HG03039 (cell line): ENCODE measurements at regions not wholly inside any gene's neighbourhood (a gene's known extent, or its start where the extent isn't known, plus 50 kb on each side); places are given as distances from the start of the nearest gene placed in this dataset.
"Not testable (repeated sequence)": the region's sequence is repeated elsewhere in the genome, so short reads cannot be mapped to it uniquely, and the experiment has no call there.

Experiments
- ATAC-seq: cut with Tn5 transposase; IDR thresholded peaks from one replicate; pipeline ENCODE4 v1.9.1; 2021; ENCODE audit warnings: mild to moderate bottlenecking, moderate library complexity; ENCODE audit not compliant: unreplicated experiment

DNA sequence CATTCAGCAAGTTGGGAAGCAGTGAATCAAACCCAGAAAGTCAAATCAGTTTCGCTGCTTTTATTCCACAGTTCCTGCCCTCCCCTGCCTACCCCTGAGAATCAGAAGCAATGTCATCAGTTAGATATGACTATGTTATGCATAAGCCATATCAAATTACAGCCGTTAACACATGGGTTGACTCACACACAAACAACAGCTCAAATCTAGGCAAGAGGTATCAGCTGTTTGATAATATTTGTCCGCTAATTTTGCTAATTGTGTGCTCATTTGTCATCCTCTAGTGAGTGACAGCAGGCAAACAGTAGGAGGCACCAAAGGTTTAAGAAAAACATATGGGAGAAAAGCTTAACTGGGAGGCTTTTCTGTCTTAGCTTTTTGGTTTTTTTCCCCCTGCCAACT lies 327.4 kb upstream of the CCL2 start:
- ATAC-seq, result no peak

DNA sequence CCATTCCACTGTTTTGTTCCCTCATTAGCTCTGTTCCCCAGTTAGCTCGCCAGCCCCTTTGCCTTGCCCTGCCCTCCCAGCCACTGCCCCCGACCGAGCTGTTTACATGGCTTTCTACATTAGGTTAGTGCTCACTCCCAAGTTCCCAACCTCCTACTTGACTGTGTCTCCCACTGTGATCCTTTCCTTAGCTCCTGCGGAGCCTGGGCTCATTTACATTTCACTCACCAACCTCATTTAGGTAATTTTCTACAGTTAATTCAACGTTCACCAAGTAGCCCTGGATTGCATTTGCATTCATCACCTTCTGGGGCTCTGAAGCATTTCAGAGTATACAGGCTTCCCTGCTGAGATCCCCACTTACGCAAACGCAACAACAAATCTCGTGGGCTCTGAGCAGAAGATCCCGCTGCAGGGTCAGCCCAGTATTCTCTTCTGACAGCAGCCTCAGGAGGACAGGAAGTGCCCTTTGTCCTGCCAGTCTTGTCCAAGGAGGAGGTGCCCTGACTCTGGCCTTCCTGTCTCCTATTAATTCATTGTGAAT lies 325.8 kb upstream of the CCL2 start:
- no peak for ATAC-seq

DNA sequence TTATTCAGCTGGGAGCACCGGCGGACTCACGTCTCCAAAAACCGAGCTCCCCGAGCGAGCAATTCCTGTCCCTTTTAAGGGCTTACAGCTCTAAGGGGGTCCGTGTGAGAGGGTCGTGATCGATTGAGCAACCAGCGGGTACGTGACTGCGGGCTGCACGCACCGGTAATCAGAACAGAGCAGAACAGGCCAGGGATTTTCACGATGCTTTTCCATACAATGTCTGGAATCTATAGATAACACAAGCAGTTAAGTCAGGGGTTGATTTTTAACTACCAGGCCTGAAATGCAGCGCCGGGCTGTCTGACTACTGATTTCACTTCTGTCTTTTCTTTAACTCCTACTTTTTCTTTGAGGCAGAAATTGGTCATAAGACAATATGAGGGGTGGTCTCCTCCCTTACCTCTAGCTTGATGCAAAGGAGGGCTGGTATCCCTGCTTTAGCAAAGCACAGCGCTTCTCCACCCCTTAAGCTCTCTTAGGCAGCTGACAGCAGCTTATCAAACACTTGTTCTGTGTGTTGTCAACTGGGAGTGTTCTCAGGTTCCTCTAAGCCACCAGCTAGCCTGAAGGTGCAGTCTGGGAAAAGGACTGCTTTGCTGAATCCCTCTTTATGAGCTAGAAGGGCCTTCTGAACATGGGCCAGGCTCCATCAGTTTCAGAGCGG lies 323.8 kb upstream of the CCL2 start:
- not testable (repeated sequence) for ATAC-seq

- ATAC-seq, result no peak
These were observed 322.1 kb upstream of the CCL2 start for GRCh38 chr17:33932996-33933395.

DNA sequence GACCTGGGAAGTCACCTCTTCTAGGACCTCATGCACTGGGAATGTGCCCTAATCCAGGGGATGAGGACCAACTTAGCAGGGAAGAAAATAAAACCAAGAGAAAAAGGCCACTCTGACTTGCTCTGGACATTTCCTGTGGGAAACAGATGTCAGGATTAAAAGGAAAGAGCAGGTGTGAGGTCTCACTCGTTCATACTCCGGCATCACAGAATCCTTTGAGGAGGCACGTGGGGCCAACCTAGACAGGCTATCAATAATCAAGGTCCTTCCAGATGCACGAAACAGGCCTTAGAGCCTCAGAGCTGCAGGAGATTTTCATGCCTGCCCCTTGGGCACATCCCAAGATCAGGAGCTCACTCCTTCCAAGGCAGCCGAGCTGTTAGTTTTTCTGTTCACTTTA lies 321.5 kb upstream of the CCL2 start:
- ATAC-seq, result no peak

DNA sequence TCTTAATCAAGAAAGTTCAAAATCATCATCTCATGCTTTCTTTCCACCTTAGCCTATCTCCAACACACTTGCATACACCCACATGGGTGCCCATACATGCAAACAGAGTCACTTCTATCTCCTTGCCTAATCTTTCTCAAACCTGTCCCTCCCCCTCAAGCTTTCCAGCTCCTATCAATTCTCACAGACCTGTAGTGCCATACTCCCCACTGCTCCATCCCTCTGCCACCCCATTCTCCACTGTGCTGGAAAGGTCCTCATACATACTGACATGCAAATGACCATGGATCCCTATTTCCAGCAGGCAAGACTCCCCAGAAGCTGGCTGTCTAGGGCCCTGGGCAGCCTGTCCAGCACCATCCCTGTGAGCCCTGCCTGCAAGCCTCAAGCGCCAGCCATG lies 320.4 kb upstream of the CCL2 start:
- ATAC-seq, result no peak

- no peak for ATAC-seq
These were observed 319.3 kb upstream of the CCL2 start for GRCh38 chr17:33935822-33936221.

DNA sequence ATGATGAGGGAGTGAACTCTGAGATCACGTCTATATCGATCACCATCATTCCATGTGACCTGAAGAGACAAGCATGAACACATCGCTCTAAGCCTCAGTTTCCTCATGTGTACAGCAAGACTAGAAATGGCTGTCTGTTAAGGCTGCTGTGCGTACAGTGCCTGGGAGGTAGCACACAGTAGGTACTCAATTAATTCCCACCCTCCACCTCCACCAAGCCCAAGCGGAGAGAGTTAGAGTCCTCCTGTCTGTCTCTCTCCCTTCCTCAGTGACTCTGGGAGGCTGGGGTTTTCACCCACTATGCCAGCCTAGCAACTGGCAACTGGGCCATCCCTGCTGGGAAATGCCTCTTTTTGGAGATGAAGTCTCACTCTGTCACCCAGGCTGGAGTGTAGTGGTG lies 318.3 kb upstream of the CCL2 start:
- ATAC-seq, result no peak

GRCh38 chr17:33939959-33940358 lies 315.1 kb upstream of the CCL2 start:
- ATAC-seq, result no peak

- no peak for ATAC-seq
These were observed 314.2 kb upstream of the CCL2 start for GRCh38 chr17:33940769-33941370.

- ATAC-seq, result no peak
These were observed 313.3 kb upstream of the CCL2 start for GRCh38 chr17:33941744-33942143.

- no peak for ATAC-seq
These were observed 312.7 kb upstream of the CCL2 start for GRCh38 chr17:33942414-33942813.

- no peak for ATAC-seq
These were observed 310.7 kb upstream of the CCL2 start for GRCh38 chr17:33944412-33944811.

GRCh38 chr17:33944826-33945225 lies 310.3 kb upstream of the CCL2 start:
- no peak for ATAC-seq

- ATAC-seq, result no peak
These were observed 309.2 kb upstream of the CCL2 start for GRCh38 chr17:33945646-33946546.

GRCh38 chr17:33947762-33948161 lies 307.3 kb upstream of the CCL2 start:
- ATAC-seq, result no peak

- ATAC-seq, result no peak
These were observed 306.8 kb upstream of the CCL2 start for GRCh38 chr17:33948309-33948708.

- ATAC-seq, result no peak
These were observed 306.0 kb upstream of the CCL2 start for GRCh38 chr17:33949100-33949499.

GRCh38 chr17:33950061-33950460 lies 305.0 kb upstream of the CCL2 start:
- no peak for ATAC-seq

DNA sequence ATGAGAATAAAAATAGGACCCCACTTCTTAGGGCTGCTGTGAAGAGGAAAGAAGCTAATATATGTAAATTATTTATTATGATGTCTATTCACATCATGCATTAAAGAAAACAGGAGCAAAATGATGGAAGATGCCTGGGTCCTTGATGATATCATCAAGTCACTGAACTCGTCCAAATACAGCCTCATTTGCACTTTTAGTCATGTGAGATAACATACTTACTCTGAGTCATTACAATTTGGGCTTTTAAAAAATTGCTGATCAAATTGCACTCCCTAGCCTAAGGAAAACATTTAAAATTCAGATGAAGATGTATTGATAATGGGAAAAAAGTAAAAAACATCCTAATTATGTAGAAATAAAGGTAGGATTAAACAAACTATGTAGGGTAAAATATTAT lies 302.7 kb upstream of the CCL2 start:
- no peak for ATAC-seq

- ATAC-seq, result no peak
These were observed 300.5 kb upstream of the CCL2 start for GRCh38 chr17:33954597-33954996.

DNA sequence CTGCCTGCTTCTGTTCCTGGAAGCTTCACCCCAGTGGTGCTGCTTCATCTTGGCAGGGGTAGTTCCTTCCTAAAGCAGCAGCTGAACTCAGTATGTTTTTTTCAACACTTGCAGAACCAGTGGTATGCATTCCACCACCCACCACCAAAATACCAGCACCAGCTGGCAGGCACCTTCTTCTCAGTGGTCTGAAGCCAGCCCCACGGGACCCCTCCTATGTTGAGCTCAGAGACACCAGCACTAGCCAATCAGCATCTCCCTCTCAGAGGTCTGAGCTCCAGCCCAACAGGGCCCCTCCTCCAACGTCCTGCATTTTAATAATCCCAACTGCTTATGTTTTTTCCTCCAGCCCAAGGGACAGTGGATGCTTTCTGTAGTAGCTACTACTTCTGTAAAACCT lies 299.6 kb upstream of the CCL2 start:
- ATAC-seq, result no peak
